22Rv1 (cell line): ENCODE measurements at regions not wholly inside any gene's neighbourhood (a gene's known extent, or its start where the extent isn't known, plus 50 kb on each side); places are given as distances from the start of the nearest gene placed in this dataset.

ENCODE experiments used
- H3K27ac ChIP-seq: fragments of 450-650 bp; 2 replicates; pipeline ENCODE4 v1.5.1; 2017
- CTCF ChIP-seq: fragments of 450-650 bp; IDR thresholded peaks from 2 replicates; pipeline ENCODE4 v1.5.1; 2017; ENCODE audit warnings: mild to moderate bottlenecking
- ZFX ChIP-seq: fragments of 450-650 bp; IDR thresholded peaks from 2 replicates; pipeline ENCODE4 v1.6.1; 2017; ENCODE audit warnings: antibody characterized with exemption, borderline replicate concordance

DNA sequence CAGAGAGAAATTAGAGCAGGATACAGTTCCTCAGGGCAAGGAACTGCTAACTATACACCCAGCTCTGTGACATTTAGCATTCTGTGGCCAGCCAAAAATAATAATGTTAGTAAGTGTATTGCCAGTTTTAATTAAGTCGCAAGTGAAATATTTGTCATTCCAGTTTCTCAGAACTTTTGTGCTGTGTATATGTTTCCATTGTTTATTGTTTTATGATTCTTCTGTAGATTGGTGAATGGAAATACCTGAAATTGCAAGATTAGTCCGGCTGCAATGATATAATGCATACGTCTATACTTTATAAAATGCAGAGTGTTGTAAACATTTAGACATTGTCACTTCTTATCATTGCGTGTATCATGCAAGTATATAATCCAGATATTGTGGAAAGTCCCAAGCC is 351.3 kb upstream of the GRM7 start:
- H3K27ac ChIP-seq = no peak overlapping the region
- TF ChIP-seq CTCF = no peak
- TF ChIP-seq ZFX = no peak

DNA sequence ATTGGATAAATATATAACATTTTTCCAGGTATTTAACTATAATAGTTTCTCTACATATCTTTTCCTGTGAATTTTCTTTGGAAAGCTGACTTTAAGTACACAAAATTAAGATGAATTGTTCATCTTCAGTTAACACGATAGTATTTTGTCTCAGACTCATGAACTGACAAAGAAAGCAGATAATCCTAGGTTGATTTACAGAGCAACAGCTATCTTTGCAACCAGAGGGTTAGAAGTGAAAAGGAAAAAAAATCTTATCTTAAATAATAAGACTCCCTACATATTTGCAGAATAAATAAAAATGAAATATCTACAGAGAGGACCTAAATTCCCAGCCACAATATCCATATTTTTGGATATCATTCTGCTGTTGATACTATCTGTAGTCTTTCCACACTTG is 350.2 kb upstream of the GRM7 start:
- TF ChIP-seq CTCF = no peak
- no peak for TF ChIP-seq ZFX
- H3K27ac ChIP-seq = no peak overlapping the region

DNA sequence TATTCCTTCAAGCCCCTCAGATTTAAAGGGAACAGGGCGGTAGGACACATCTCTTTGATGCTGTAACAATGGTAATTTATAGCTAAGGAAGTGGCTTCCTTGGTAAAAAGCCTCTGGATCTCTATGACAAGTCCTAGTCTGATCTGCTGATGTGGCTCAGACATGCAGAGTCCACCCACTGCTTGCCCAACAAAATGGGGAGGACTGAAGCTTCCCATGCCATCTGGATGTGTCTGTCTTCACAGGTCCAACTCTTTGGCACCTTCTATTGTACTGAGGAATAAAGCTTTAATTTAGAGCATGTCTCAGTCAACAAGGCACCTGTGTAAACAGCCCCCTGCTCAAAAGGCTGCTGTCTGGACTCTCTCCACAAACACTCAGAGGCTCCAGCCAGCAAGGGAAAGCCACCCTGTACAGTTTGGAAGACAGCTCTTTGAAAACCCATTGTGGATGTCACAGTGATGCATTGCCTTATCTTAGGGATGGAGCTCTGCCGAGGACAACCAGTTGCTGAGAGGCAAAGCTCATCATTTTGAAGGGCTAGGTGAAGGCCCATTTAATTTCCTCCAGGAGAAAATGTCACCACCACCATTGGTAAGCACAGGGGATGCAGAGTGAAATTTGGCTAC is 348.6 kb upstream of the GRM7 start:
- no peak overlapping the region for H3K27ac ChIP-seq
- no peak for TF ChIP-seq CTCF
- TF ChIP-seq ZFX = no peak

GRCh38 chr3:6516143-6516542 is 344.8 kb upstream of the GRM7 start:
- TF ChIP-seq CTCF (no peak), ZFX (no peak)
- H3K27ac ChIP-seq = no peak overlapping the region

GRCh38 chr3:6516694-6517093 is 344.2 kb upstream of the GRM7 start:
- TF ChIP-seq ZFX (no peak), CTCF (no peak)
- no peak overlapping the region for H3K27ac ChIP-seq

DNA sequence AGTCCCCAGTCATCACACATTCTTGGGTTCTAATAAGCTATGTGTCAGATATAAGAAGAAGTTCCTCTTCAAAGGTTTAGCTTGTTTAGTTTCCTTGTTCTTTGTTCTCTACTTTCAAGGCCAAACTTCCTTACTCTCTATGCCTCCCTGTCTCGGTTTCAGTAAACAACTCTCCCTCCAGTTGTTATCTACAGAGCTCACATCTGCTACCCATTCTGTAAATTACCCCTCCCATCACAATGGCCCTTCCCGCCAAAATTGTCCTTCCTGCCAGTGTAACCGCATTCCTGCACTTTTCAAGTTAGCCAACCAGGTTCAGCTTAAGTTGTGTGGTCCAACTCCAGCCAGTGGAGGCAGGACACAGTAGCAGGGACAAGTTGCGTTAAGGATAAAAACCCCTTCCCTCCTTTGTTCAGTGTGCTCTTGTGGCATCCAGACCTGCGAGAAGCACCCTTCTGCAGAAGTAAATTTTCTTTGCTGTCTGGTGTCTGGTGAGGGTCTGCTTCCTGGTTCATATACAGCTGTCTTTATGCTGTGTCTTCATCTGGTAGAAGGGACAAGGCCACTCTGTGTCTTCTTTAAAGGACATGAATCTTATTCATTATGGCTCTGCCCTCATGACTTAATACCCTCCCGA is 342.1 kb upstream of the GRM7 start:
- no peak overlapping the region for H3K27ac ChIP-seq
- TF ChIP-seq ZFX = no peak
- no peak for TF ChIP-seq CTCF

- TF ChIP-seq ZFX (no peak), CTCF (no peak)
- no peak overlapping the region for H3K27ac ChIP-seq
These were observed 339.4 kb upstream of the GRM7 start for GRCh38 chr3:6521369-6522113.
